ENCODE measurements at regions not wholly inside any gene's neighbourhood (a gene's known extent, or its start where the extent isn't known, plus 50 kb on each side); places are given as distances from the start of the nearest gene placed in this dataset.
A peak's percentile ranks its signal among the peaks of the same experiment; 100 is the strongest.

DNA sequence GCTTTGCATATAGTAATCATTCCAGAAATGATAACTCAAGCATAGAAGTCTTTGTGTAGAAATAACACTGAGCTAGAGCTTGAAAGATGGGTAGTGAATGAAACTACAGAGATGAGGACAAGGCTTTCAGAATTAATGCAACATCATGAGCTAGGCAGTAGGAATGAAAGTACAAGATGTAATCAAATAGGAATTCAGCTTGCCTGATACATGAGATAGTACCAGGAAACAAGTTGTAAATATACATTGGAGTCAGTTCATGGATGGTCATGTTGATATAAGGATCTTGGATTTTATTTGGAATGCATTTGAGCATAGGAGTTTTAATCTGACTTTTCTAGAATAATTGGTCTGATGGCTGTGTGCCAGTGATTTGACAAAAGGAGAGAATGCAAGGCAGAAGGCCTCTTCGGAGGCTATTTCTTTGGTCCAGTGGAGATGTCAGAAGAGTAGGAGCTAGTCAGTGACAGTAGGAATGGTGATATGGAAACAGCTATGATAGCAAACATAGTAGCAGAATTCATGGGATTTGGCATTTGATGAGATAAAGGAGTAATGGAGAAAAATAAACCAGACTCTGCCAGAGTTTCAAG is 206.4 kb upstream of the PACRGL start:
- H3K27ac ChIP-seq: no peak overlapping the region
- TF ChIP-seq, protein P1, sequence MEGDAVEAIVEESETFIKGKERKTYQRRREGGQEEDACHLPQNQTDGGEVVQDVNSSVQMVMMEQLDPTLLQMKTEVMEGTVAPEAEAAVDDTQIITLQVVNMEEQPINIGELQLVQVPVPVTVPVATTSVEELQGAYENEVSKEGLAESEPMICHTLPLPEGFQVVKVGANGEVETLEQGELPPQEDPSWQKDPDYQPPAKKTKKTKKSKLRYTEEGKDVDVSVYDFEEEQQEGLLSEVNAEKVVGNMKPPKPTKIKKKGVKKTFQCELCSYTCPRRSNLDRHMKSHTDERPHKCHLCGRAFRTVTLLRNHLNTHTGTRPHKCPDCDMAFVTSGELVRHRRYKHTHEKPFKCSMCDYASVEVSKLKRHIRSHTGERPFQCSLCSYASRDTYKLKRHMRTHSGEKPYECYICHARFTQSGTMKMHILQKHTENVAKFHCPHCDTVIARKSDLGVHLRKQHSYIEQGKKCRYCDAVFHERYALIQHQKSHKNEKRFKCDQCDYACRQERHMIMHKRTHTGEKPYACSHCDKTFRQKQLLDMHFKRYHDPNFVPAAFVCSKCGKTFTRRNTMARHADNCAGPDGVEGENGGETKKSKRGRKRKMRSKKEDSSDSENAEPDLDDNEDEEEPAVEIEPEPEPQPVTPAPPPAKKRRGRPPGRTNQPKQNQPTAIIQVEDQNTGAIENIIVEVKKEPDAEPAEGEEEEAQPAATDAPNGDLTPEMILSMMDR (conservative IDR thresholded peaks at IDR 0.05; ENCODE audit: low read depth): no peak
- CTCF ChIA-PET: no interaction called here
- POLR2A ChIA-PET (ENCODE audit: low non-redundant PET): no interaction called here
- no peak for DNase-seq (ENCODE audit: low spot score)

DNA sequence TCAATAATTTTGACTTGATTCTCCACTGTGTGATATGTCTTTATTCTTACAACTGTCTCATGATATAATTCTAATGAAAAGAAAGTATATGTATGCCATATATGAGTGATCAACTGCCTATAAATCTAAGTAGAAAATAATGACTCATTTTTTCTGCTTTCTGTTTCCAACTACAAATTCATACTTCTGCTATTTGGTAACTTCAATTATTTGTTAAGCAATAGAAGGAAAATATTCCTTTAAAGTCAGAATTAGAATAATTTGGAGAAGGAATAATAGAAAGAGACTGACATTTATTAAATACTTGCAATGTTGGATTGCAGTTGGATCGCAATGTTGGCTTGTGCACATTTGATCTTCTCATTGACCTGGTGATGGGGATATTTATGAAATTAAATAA is 204.2 kb upstream of the PACRGL start:
- ChIA-PET POLR2A (ENCODE audit: low non-redundant PET) (no interaction called here), CTCF (no interaction called here)
- H3K27ac ChIP-seq: no peak overlapping the region
- DNase-seq (ENCODE audit: low spot score): no peak
- TF ChIP-seq, protein P1 (conservative IDR thresholded peaks at IDR 0.05; ENCODE audit: low read depth): no peak

DNA sequence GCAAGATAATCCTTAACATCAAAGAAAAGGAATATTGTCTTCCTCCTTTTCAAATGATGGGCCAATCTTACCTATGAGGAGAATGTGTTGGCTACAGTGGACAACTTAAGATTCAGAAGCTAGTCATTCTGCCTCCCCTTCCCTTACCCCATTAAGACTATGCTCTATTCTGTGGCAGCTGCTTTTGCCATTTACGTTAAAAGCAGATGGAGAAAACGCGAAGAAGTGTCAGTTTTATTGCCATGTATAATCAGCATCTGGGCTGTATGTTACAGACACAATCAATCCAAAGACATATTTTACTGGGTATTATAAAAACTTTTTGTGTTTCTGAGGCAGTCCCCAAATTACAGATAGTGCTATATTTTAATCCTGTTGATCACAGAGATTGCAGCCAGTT is 196.1 kb upstream of the PACRGL start:
- ChIA-PET CTCF (no interaction called here), POLR2A (ENCODE audit: low non-redundant PET) (no interaction called here)
- no peak overlapping the region for H3K27ac ChIP-seq
- DNase-seq (ENCODE audit: low spot score): no peak
- TF ChIP-seq, protein P1 (conservative IDR thresholded peaks at IDR 0.05; ENCODE audit: low read depth): no peak

DNA sequence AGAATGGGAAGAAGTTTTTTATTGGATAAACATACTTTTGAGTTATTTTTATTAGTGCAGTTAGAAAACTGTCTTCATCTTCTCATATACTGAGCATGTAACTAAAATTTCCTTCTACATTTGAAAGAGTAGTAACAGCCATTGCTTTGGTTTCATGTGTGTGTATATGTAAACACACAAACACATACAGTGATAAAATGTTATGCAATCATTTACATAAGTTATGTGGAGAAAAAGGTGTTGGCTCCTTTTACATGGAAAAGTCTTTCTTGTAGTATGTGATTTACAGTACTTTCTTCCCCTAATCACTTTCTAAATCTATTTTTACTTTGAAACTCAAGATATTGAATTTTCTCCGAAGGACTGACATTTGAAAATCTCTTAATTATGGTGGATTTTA is 194.3 kb upstream of the PACRGL start:
- no peak for DNase-seq (ENCODE audit: low spot score)
- ChIA-PET CTCF (no interaction called here), POLR2A (ENCODE audit: low non-redundant PET) (no interaction called here)
- TF ChIP-seq, protein P1 (conservative IDR thresholded peaks at IDR 0.05; ENCODE audit: low read depth): no peak
- H3K27ac ChIP-seq: no peak overlapping the region

DNA sequence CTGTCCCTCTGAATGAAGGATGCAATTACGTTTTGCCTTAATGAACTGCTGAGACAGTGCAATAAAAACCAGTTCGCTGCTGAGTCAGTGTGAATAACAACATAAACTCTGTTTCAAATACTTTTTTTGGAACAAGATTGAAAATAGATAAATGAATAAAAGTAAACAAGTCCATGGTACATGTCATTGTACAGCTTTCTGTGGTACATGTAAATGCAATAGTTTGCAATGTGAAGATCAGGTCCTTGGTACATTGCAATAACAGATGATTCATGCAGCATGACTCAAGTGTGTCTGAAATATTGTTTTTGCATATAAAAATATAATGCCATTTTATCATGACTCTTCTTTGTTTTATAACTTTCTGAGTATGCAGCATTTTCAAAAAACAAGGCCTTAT is 193.4 kb upstream of the PACRGL start:
- peak; percentile 17 for DNase-seq (ENCODE audit: low spot score)
- H3K27ac ChIP-seq: no peak overlapping the region
- POLR2A ChIA-PET (ENCODE audit: low non-redundant PET): no interaction called here
- TF ChIP-seq, protein P1 (conservative IDR thresholded peaks at IDR 0.05; ENCODE audit: low read depth): no peak
- CTCF ChIA-PET: no interaction called here

DNA sequence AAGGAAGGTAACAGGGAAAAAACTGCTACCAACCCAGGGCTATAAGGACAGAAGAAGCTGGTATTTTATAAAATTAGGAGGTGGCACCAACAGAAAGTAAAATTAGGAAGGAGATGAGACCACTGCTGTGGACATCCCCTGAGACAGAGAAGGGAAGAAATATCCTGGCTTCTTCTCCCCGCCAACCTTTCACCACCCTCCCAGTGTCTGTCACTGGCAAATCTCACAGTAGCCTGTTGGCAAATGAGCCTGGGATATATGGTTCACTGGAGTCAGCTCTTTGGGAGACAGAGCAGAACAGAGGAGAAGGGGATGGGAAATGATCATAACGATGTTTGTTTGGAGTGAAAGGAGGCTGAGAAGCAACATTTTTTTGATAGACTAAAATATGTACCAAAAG is 190.9 kb upstream of the PACRGL start:
- CTCF ChIA-PET: no interaction called here
- no peak for DNase-seq (ENCODE audit: low spot score)
- POLR2A ChIA-PET (ENCODE audit: low non-redundant PET): no interaction called here
- TF ChIP-seq, protein P1 (conservative IDR thresholded peaks at IDR 0.05; ENCODE audit: low read depth): no peak
- no peak overlapping the region for H3K27ac ChIP-seq

All from RWPE1 (cell line).